MM.1S (cell line): ENCODE measurements at regions not wholly inside any gene's neighbourhood (a gene's known extent, or its start where the extent isn't known, plus 50 kb on each side); places are given as distances from the start of the nearest gene placed in this dataset.

Source experiments
- EZH2phosphoT487 ChIP-seq: fragments of 300-600 bp; sonication (generic); IDR thresholded peaks from 2 replicates; pipeline ENCODE4 v1.6.1; 2018; ENCODE audit warnings: antibody characterized with exemption, low read length
- TF ChIP-seq, protein P1 (sequence below): fragments of 300-600 bp; sonication (generic); IDR thresholded peaks from 2 replicates; pipeline ENCODE4 v1.5.1; 2016; ENCODE audit warnings: antibody characterized with exemption, low read length, mixed read lengths

DNA sequence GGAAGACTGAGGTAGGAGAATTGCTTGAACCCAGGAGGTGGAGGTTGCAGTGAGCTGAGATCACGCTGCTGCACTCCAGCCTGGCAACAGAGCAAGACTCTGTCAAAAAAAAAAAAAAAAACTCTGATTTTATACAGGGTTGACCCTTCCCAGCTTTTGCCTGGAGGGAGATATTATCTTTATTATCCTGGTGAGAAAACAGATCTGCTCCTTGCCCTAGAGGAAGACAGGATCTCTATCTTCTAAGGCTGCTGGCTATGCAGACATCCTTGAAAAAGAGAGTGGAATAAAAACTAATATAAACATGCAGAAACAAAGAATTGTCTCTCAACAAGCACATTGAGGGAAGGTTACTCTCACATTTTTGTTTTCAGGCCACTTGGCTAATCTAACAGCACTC lies 1503.4 kb upstream of the WWC1 start:
- TF ChIP-seq EZH2phosphoT487: no peak
- TF ChIP-seq, protein P1, sequence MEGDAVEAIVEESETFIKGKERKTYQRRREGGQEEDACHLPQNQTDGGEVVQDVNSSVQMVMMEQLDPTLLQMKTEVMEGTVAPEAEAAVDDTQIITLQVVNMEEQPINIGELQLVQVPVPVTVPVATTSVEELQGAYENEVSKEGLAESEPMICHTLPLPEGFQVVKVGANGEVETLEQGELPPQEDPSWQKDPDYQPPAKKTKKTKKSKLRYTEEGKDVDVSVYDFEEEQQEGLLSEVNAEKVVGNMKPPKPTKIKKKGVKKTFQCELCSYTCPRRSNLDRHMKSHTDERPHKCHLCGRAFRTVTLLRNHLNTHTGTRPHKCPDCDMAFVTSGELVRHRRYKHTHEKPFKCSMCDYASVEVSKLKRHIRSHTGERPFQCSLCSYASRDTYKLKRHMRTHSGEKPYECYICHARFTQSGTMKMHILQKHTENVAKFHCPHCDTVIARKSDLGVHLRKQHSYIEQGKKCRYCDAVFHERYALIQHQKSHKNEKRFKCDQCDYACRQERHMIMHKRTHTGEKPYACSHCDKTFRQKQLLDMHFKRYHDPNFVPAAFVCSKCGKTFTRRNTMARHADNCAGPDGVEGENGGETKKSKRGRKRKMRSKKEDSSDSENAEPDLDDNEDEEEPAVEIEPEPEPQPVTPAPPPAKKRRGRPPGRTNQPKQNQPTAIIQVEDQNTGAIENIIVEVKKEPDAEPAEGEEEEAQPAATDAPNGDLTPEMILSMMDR: no peak
